Gastrocnemius medialis (tissue), 4 donors: ENCODE measurements at regions not wholly inside any gene's neighbourhood (a gene's known extent, or its start where the extent isn't known, plus 50 kb on each side); places are given as distances from the start of the nearest gene placed in this dataset.

Experiments
- ATAC-seq, 2 donors: fragments of 150-250 bp; one replicate each; pipeline ENCODE4 v1.9.1; 2016
- DNase-seq, 2 donors: peaks; one replicate each; pipeline ENCODE4 v3.0.0-alpha.2; 2019
- H3K27ac ChIP-seq, 4 donors: fragments of 200-600 bp; sonication (generic); 1 replicate in 1 of 4; 2 replicates in 3 of 4; pipeline ENCODE4 v1.5.1; 2016 to 2018; ENCODE audit warnings: mild to moderate bottlenecking in 2 of 4, moderate library complexity in 1 of 4
- H3K27me3 ChIP-seq, 3 donors: fragments of 200-600 bp; sonication (generic) in 2 of 3; 1 replicate in 1 of 3; 2 replicates in 2 of 3; pipeline versions ENCODE4 v1.5.1 to v1.6.0; 2016 to 2019; ENCODE audit warnings: mild to moderate bottlenecking in 1 of 3, moderate library complexity in 1 of 3
- H3K36me3 ChIP-seq, 2 donors: fragments of 200-600 bp; sonication (generic) in 1 of 2; one replicate each; pipeline ENCODE4 v1.5.1; 2017 to 2018
- H3K4me1 ChIP-seq, 2 donors: fragments of 200-600 bp; sonication (generic) in 1 of 2; one replicate each; pipeline ENCODE4 v1.5.1; 2016 to 2017; ENCODE audit warnings: mild to moderate bottlenecking in 2 of 2
- H3K4me3 ChIP-seq, 4 donors: fragments of 200-600 bp; sonication (generic) in 3 of 4; 1 replicate in 1 of 4; 2 replicates in 3 of 4; pipeline ENCODE4 v1.5.1; 2016 to 2019; ENCODE audit warnings: mild to moderate bottlenecking in 2 of 4
- H3K9me3 ChIP-seq, 3 donors: fragments of 200-600 bp; sonication (generic) in 2 of 3; 1 replicate in 1 of 3; 2 replicates in 2 of 3; pipeline ENCODE4 v1.5.1; 2016 to 2019
- CTCF ChIP-seq, 5 experiments: fragments of 450-650 bp in 3 of 5; fragments of 200-600 bp in 2 of 5; sonication (generic) in 2 of 5; IDR thresholded peaks in 4 of 5; conservative IDR thresholded peaks in 1 of 5; 1 replicate in 4 of 5; 2 replicates in 1 of 5; pipeline ENCODE4 v1.5.1; 2016 to 2019; ENCODE audit warnings: antibody characterized with exemption in 5 of 5, mild to moderate bottlenecking in 3 of 5, moderate library complexity in 3 of 5
- POLR2A ChIP-seq, 2 donors: fragments of 450-650 bp; IDR thresholded peaks; one replicate each; pipeline ENCODE4 v1.6.1; 2017; ENCODE audit warnings: antibody characterized with exemption in 2 of 2, mild to moderate bottlenecking in 2 of 2, moderate library complexity in 2 of 2
- in situ Hi-C, 4 donors: fragments of 200-750 bp; cut with MboI; loops; one replicate each; pipeline versions ENCODE4 v1.15.0 to v1.8.0; 2017; ENCODE audit warnings: low sequenced_read_pairs in 4 of 4
- intact Hi-C: fragments of 100-400 bp; cut with DNase I; formaldehyde crosslinking; loops from one replicate; pipeline ENCODE4 v1.15.1; 2023; ENCODE audit warnings: low total_unique reads

GRCh38 chr4:66062921-66063320 lies 392.6 kb upstream of the EPHA5 start:
- ATAC-seq (no peak), DNase-seq (no peak)
- TF ChIP-seq CTCF (IDR thresholded peaks at IDR 0.05 in 4 of 5, conservative IDR thresholded peaks at IDR 0.05 in 1 of 5) (no peak), POLR2A (IDR thresholded peaks at IDR 0.05) (no peak)
- no peaks in the 10 kb centered on the region for H3K36me3 ChIP-seq
- intact Hi-C loops (no loop called here), in situ Hi-C loops (no loop called here)
- H3K9me3 ChIP-seq, result no peaks in the 10 kb centered on the region
- no peak overlapping the region for H3K4me3 ChIP-seq
- no peak overlapping the region for H3K27ac ChIP-seq
- H3K4me1 ChIP-seq, result no peaks in the 10 kb centered on the region
- H3K27me3 ChIP-seq, result no peaks in the 10 kb centered on the region

DNA sequence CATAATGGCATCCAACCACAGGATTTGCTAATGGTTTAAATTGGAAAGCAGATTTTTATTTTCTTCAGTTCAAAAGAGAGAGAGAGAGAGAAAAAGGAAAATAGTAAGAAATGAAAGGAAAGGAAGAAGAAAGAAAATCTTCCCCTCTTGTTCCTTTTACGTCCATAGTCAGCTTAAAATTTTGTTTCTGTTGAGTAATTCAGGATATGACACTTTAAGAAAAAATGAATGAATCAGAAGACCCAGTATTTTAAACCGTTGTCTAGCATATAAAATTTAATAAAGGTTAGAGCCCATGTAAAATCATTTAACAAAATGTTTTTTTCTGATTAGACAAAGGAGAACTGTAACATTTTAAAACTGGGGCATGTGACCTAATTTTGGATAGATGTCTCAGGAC lies 391.8 kb upstream of the EPHA5 start:
- in situ Hi-C loops (no loop called here), intact Hi-C loops (no loop called here)
- H3K27me3 ChIP-seq, result no peaks in the 10 kb centered on the region
- no peaks in the 10 kb centered on the region for H3K36me3 ChIP-seq
- no peaks in the 10 kb centered on the region for H3K9me3 ChIP-seq
- no peak for TF ChIP-seq POLR2A (IDR thresholded peaks at IDR 0.05)
- no peak for TF ChIP-seq CTCF (IDR thresholded peaks at IDR 0.05 in 4 of 5, conservative IDR thresholded peaks at IDR 0.05 in 1 of 5)
- no peaks in the 10 kb centered on the region for H3K4me1 ChIP-seq
- no peak overlapping the region for H3K4me3 ChIP-seq
- H3K27ac ChIP-seq, result no peak overlapping the region
- ATAC-seq (no peak), DNase-seq (no peak)

DNA sequence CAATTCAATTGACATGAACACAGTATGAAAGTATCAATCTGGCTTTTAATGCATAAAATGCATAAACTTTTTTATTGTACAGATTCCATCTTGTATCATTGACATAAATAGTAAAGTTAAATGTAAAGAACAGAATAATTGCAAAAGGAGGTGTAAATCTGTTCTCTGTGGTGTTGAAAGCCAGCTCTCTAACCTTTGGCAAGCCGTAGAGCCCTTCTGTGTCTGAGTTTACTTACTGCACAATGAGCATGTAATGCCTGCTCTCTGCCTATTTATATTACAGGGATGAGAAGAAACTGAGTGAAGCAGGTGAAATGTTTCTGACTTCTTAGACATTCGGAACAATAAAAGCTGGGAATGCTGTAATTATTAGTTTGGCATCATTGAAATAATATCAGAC lies 389.3 kb upstream of the EPHA5 start:
- intact Hi-C loops (no loop called here), in situ Hi-C loops (no loop called here)
- no peaks in the 10 kb centered on the region for H3K36me3 ChIP-seq
- TF ChIP-seq POLR2A (IDR thresholded peaks at IDR 0.05) (no peak), CTCF (IDR thresholded peaks at IDR 0.05 in 4 of 5, conservative IDR thresholded peaks at IDR 0.05 in 1 of 5) (no peak)
- no peaks in the 10 kb centered on the region for H3K9me3 ChIP-seq
- H3K27me3 ChIP-seq, result no peaks in the 10 kb centered on the region
- no peaks in the 10 kb centered on the region for H3K4me1 ChIP-seq
- H3K27ac ChIP-seq, result no peak overlapping the region
- H3K4me3 ChIP-seq, result no peak overlapping the region
- DNase-seq, result no peak
- ATAC-seq, result no peak

- Histone ChIP-seq H3K4me1 (no peaks in the 10 kb centered on the region), H3K36me3 (no peaks in the 10 kb centered on the region), H3K9me3 (no peaks in the 10 kb centered on the region), H3K27me3 (no peaks in the 10 kb centered on the region), H3K27ac (no peak overlapping the region), H3K4me3 (no peak overlapping the region)
- intact Hi-C loops (no loop called here), in situ Hi-C loops (no loop called here)
- TF ChIP-seq CTCF (IDR thresholded peaks at IDR 0.05 in 4 of 5, conservative IDR thresholded peaks at IDR 0.05 in 1 of 5), result no peak
- TF ChIP-seq POLR2A (IDR thresholded peaks at IDR 0.05), result no peak
- ATAC-seq (no peak), DNase-seq (no peak)
These were observed 388.8 kb upstream of the EPHA5 start for GRCh38 chr4:66059136-66059535.

DNA sequence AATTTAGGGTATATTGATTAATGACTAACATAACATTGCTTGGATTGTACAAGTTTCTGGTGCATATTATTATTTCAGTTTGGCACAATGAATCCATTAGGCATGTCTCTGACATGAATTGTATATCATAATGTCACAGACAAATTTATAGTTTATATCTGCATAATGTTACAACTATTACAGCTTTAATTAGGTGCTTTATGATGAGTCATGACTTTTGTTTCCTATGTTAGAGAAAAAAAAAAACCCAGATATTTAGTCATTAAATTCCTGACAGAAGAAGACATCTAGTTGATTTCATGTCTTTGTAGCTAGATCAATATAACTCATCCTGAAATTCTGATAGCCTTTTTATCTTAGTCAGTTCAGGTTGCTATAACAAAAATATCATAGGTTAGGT lies 385.7 kb upstream of the EPHA5 start:
- no peak overlapping the region for H3K4me3 ChIP-seq
- H3K4me1 ChIP-seq, result no peaks in the 10 kb centered on the region
- intact Hi-C loops (no loop called here), in situ Hi-C loops (no loop called here)
- ATAC-seq, result no peak
- H3K27me3 ChIP-seq, result no peaks in the 10 kb centered on the region
- TF ChIP-seq CTCF (IDR thresholded peaks at IDR 0.05 in 4 of 5, conservative IDR thresholded peaks at IDR 0.05 in 1 of 5) (no peak), POLR2A (IDR thresholded peaks at IDR 0.05) (no peak)
- H3K9me3 ChIP-seq, result no peaks in the 10 kb centered on the region
- no peak overlapping the region for H3K27ac ChIP-seq
- DNase-seq, result no peak
- no peaks in the 10 kb centered on the region for H3K36me3 ChIP-seq
